COLO829 (cell line): ENCODE measurements at regions not wholly inside any gene's neighbourhood (a gene's known extent, or its start where the extent isn't known, plus 50 kb on each side); places are given as distances from the start of the nearest gene placed in this dataset.
A peak's percentile ranks its signal among the peaks of the same experiment; 100 is the strongest.
"Not testable (repeated sequence)": the region's sequence is repeated elsewhere in the genome, so short reads cannot be mapped to it uniquely, and the experiment has no call there.

Experiments
- DNase-seq: peaks from one replicate; pipeline ENCODE4 v3.0.0; 2012; ENCODE audit warnings: low spot score

DNA sequence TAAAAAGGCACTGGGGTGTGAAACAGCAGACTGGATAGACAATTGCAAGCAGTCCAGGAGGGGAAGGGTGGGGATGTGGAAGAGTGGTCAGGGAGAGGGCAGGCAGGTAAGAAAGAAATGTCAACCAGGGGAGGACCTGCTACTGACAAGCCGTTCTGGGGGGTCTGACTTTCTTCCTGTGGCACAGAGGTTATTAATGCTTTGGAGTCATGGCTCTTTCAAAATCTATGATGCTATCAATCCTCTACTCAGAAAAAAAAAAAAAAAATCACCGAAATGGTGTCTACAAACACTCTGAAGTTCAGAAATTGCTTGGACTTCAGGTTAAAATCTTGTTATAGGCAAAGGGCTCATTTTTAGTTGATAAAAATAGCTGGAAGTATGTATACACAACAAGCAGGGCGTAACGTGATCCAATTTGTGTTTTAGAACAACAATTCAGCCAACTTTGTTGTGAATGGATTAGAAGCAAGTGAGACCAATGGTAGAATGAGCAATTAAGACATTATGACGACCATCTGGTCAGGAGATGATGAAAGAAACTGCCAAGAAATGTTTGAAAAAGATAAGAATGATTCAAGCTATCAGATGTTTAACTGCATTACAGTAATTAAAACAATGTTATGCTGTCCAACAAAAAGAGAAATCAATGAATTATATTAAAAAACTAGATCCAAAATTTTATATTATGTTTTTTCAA lies 255.2 kb downstream of the DEPDC1B start:
- no peak for DNase-seq

DNA sequence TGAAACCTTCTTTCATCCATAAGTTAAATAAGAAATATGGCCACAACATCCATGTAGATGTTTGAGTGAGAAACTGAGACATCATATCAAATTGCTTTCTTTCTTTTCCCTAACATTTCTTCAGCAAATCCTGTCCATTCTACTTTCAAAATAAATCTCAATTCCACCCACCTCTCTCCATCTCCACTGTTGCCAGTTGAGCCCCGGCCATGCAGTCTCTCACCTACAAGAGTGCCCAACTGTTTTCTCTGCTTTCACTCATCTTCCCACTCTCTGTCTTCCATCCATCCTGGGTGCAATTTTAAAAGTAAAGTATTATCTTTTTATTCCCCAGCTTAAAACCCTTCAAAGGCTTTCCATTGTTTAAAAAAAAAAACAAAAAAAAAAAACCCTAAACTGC lies 260.4 kb downstream of the DEPDC1B start:
- DNase-seq = no peak

DNA sequence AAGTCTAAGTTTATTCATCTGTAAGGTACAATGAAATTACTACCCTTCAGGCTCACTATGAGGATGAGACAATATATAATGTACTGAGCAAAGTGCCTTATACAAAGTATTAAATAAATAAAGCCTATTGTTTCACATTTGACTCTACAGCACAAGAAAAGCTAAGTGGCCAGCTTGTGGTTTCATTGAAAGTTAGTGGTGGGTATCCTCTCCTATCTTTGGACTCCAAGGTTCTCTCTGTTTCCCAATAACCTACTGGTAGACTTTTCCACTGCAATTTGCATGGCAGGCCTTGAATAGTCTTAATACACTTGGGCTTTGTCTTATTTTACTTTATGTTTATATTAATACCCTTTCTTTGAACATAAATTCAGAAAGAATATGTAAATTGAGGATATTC lies 262.7 kb downstream of the DEPDC1B start:
- no peak for DNase-seq

DNA sequence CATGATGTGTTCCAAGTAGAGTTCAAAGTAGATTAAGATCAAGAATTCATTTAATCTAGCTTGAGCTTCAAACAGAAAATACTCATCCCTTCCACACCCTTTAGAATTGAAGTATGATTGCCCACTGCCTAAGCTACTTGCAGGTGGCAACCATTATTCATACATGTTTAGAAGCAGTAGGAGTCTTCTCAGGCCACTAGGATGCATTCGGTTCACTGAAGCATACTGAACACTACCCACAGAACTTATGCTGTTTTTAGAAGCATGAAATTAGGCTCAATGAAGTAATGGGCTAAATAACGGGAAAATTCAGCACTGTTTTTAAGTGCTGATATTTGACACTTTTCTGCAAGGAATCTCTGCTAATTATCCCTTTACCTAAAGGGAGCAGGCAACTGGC lies 263.4 kb downstream of the DEPDC1B start:
- no peak for DNase-seq

DNA sequence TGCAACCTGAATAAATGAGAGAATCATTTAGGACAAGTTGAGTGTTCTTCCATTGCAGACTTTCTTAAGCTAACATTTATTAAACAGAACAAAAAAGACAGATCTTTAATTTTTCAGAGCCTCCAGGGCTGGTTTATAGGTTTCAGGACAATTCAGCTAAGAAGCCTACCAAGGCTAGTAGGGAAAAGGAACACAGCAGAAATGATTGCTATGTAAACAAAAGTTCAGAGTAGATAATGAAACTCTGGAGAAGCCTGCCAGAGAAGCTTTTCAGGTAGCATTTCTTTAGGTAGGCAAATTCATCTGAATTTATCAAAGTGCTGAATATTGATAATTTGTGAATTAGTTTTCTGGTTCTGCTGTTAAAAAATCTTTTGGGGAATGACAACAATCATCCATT lies 264.2 kb downstream of the DEPDC1B start:
- DNase-seq = no peak

DNA sequence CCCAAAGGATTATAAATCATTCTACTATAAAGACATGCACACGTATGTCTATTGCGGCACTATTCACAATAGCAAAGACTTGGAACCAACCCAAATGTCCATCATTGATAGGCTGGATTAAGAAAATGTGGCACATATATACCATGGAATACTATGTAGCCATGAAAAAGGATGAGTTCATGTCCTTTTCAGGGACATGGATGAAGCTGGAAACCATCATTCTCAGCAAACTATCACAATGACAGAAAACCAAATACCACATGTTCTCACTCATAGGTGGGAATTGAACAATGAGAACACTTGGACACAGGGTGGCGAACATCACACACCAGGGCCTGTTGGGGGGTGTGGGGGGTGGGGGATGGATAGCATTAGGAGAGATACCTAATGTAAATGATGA lies 273.8 kb downstream of the DEPDC1B start:
- not testable (repeated sequence) for DNase-seq

DNA sequence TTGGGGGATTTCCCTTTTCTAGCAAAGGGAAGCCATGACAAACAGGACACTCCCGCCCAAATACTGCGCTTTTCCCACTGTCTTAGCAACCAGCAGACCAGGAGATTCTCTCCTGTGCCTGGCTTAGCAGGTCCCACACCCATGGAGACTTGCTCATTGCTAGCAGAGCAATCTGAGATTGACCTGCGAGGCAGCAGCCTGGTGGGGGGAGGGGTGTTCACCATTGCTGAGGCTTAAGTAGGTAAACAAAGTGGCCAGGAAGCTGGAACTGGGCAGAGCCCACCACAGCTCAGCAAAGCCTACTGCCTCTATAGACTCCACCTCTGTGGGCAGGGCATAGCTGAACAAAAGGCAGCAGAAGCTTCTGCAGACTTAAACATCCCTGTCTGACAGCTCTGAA lies 279.2 kb downstream of the DEPDC1B start:
- DNase-seq = not testable (repeated sequence)

DNA sequence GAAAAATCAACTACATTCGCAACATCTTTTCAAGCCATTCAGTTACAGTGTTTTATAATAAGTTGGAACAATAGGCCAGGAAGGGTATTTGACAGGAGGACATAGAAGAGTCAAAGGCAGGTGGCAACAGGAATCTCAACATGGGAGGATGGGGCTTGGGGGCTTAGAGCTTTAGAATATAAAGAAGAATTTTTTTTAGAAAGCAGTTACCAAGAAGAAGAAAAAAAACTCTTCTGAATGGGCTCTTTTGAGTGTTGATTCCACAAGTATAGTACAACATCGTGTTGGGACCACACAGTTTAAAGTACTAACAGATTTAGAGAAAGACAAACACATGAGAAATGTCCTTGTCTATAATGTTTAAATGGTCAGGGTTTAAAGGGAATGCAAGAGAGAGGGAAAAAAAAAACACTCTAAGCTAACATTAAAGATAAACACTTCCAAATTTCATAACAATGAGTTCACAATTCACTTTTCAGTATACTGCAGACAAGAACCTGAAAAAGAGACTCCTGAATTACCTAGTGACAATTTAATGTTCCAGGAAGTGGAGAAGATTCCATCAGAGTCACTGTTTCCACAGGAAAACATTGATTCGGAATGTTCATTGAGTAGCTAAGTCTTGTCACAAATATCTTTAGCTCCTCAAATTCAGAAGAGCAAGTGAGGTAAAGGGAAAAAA lies 282.3 kb downstream of the DEPDC1B start:
- DNase-seq = no peak

DNA sequence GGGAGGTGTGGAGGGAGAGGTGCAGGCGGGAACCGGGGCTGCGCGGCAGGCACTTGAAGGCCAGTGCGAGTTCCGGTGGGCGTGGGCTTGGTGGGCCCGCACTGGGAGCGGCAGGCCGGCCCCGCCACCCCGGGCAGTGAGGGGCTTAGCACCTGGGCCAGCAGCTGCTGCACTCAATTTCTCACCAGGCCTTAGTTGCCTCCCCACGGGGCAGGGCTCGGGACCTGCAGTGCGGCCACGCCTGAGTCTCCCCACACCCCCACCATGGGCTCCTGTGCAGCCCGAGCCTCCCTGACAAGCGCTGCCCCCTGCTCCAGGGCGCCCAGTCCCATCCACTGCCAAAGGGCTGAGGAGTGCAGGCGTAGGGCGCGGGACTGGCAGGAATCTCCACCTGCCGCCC lies 284.5 kb downstream of the DEPDC1B start:
- DNase-seq = no peak

DNA sequence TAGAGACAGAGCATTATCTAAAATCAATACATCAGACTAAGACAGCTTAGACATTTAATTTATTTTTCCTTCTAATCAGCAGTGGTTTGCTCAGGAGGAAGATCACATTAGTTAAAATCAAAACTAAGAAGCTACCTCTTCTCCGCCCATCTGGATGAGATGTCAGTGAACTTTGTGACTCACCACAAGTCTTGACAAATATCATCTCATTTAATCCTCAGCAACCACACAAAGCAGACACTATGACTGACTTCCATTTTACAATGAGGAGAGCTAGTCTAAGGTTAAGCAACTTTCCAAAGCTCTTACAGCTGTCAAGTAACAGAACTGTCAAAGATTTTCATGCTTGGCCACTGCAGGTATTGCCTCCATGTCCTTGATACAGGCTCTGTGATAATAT lies 289.5 kb downstream of the DEPDC1B start:
- DNase-seq = no peak

DNA sequence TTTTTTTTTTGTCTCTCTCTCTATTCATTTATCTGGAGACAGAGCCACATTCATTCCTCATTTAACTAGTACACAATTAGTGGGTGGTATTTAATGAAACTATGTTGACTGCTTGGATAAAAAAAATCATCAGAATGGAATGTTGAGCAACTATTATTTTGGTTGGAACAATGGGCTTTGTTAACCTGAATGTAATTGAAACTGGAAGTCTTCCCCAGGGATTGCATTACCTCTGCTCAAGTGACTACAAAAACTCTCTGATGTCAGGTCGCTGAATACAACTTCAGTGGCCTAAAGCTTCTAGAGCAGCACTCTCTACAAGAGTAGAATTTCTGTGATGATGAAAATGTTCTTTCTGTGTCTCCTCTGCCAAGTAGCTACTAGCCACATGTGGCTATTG lies 295.8 kb downstream of the DEPDC1B start:
- DNase-seq = peak; percentile 18

DNA sequence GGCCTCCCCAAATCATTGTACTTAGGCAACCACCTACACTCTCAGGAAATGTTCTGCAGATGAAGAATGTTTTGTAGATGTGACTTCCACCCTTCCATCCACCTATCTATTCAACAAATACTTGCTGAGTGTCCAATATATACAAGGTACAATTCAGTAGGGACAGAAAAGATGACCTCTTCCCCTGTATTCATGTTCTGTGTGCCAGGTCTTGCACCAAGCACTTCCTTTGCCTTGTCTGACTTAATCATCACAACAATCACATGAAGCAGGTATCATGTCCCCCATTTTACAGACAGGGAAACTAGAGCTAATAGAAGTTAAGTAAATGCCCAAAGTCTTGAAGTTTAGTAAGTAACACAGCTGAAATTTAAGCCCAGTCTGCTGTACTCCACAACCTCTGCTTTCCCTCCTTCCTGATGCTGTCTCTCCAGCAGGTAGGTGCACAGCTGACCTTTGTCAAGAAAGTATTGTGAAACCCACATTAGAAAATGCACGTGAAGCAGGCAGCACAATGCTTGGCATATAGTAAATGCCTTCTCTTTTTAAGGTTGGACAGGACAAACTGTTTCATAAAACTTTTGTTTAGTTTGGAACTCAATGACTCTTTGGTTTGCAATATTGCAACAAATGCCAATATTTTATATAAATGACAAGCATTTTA lies 296.5 kb downstream of the DEPDC1B start:
- no peak for DNase-seq

DNA sequence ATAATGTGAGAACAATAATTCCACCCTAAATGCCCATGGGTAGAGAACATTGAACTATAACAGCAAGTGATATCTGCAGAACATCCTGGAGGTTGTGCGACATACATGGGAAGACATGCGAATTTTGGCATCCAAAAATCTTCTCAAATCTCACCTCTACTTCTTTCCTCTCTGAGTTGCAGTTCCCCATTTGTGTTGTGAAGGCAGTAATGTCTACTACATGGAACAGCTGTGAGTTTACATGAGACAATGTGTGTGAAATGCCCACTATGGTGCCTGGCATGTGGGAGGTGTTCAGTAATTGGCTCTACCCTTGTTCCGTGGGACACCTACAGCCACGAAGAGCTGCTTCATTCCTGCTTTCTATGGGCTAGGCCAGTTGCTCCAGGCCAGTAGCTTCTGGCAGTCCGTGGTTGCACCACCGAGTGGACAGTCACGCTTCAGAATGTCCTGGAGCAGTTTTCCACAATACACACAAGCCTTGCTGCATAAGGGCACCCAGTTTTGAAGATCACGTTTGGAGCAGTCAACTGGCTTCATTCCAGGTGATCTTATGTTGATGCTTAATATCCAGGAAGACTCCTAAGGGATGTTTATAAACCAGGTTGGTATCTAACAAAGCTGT lies 297.7 kb downstream of the DEPDC1B start:
- no peak for DNase-seq

DNA sequence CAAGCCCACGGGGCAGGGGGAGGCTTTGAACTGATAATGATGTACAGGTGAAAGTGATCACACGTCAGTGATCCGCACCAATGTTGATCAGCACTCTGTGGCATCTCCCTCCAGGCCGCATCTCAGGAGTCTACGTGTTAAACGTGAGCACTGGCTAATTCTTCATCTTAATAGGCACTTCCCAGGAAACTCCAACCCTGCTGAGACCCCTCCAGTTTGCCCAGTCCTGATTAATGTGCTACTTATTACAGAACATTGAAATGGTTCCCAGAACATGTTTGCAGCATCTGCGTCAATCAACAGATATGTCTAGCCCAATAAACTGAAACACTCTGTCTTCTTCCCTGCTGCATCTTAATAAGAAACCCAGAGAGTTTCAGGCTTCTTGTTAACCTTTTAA lies 298.4 kb downstream of the DEPDC1B start:
- DNase-seq = no peak

DNA sequence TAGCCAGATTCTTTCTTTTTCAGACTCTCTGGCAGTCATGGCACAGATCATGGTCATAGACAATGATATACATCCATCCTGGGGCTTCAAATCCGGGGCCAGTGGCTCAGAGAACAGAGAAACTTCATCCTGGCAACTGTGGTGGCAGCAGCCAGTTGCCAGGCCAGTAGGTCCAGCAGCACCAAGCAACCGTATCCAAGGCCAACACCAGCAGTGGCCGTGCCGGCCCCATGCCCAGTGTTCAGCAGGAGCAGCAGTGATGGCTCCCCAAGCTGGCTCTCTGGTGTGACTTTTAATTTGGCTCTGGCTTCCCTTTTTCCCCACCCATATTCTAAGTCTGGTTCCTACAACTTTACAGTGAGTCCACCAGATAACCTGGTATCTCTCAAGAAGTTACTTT lies 300.5 kb downstream of the DEPDC1B start:
- no peak for DNase-seq

DNA sequence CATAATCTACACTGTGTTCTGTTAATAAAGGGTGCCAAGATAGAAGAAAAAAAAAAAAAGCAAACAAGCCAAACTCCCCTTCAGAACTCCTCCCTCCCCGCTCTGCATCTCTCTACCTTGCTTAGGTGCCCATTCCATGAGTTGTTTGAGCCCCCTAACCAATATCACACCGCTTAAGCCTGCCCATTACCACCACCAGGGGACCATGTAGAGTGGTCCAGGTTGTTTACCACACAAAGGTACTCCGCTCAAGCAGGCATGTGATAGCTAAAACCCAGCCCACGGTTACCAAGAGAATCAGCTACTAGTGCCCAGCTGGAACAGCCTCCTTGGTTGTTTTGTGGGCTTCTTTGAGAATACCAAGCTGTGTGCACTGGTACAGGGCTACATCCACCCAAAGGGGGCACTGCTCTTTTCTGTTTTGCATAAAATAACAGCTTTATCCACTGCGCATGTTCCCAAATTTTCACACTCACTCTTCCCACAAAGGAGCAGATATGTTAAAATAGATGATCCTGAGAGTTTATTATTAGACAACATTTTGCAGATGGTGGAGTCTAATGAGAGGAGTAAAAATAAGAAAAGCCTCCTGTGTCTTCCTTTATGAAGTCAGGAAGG lies 304.1 kb downstream of the DEPDC1B start:
- DNase-seq = no peak

DNA sequence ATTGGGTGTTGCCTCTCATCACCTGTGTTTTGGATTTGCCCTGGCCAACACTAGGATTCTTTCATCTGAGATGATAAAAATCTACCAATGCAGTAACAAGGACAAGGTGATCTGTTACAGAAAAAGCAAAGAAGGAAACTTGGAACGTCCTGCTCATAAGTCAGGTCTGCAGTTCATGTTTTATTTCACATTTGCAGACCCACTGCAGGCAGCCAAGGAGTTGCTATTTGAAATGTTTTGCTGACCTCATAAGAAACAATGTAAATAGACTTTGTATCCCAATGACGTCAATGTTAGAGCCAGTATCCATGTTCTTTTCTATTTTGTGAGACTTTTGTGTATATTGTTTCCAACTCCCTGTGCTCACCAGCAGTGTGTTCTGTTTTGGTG lies 312.9 kb downstream of the DEPDC1B start:
- DNase-seq = no peak

DNA sequence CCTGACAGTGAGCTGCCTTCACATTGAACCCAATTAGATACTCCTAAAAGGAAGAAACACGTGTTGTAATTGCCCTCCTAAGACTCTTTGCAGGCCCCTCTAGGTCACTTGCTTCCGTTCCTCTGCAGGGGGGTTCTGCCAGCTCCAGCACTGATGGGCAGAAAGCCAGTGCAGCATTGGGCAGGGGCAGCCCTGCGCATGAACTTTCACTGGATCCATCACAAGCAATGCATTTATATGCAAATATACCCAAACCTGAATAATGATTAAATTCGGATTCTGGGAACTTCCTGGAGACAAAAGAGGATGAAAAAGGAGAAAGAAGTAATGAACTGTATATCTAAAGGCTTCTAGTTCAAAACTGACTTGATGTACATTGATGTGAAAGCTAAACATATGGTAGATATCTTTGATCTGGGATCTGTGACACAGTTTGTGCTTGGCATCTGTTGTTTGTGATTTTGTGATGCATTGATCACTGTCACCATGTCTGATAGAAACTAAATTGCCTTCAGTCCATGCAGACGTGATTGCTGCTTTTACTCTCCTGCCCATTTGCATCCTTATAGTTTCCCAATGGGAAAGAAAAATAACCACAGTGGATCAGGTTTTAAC lies 313.4 kb downstream of the DEPDC1B start:
- no peak for DNase-seq

DNA sequence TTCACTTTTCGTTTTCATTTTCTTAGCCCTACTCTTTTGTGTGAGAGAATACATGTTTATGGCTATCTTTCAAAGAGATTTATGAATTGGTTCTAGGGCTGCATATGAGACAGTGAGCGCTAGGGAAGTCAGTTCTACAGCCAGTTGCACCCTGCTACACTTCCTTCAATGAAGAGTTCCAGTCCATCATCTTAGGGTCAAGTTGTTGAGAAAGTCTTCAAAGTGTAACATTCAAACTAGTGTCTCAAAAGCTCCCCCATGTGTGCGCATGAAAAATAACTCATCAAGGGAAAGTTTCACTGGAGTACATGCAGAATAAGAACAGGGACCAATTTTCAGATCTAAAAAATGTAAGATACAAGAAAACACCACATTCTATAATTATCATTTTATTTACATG lies 317.2 kb downstream of the DEPDC1B start:
- DNase-seq = peak; percentile 41

DNA sequence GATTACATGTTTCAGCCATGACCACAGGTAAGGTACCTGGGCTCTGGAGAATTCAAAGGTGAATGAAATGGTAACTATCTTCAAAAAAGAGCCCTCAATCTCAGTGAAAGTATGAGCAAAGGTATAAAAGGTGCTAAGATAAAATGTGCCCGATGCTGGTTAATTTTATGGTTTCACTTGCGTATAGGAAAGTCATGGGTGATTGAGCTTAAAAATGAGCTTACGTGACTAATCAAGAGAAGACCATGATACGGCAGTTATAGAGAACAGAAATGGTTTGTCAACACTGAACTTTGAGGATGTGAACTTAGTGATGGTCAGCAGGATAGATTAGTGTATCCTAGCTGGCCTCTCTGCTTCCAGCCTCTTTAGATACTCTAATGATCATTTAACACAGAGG lies 320.1 kb downstream of the DEPDC1B start:
- DNase-seq = no peak

DNA sequence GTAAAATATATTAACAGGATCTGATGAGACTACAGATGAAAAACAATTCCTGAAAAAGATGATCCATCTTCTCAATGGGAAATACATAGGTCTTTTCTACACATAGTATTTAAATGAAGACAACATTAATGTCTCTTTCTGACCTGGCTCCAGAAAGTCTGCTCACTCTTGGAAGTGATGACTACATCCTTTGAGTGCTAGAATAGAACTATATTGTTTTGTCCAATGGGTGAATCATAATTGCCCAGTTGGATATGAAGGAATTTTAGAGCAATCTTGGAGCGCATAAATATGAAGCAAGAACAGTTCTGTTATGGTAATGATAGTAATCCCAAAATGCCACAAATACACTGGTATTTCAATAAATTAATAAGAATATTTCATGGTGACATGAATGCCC lies 322.1 kb downstream of the DEPDC1B start:
- peak; percentile 63 for DNase-seq

DNA sequence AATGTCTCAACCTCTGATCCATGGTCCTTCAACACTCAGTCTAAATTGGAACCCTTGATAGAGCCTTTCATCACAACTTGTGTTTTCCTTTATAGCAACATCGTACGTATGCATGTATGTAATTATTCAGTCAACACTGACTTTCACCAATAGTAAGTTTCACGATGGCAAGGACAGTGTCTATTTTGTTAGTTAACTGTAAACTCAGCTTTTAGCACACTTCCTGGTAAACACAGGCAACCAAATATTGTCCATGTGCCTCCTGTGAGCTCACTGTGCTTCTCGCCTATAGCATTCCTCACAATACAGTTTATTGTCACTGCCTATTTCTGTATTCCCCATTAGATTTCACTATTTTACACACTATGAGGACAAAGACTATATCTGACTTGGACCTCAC lies 323.1 kb downstream of the DEPDC1B start:
- no peak for DNase-seq
